ENCODE measurements at regions not wholly inside any gene's neighbourhood (a gene's known extent, or its start where the extent isn't known, plus 50 kb on each side); places are given as distances from the start of the nearest gene placed in this dataset.

DNA sequence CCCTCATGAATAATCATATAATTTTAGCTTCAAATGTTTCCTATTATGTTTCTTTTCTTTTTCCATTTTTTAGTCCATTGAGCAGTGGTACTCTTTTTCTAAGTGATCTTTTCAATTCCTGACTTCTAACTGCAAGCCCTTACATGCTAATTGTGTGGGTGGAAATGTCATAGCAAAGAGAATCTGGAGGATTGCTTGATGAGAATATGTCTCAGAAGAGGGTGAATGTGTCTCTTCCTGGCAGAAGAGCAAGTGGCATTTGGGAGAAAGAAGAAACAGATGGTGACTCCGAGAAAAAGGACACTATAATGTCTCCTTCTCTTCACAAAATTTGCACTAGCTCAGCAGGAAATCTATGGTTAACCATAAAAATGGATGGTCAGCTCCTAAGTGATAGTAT, 2320.0 kb downstream of the PCDH9 start:
- TF ChIP-seq, protein P1, sequence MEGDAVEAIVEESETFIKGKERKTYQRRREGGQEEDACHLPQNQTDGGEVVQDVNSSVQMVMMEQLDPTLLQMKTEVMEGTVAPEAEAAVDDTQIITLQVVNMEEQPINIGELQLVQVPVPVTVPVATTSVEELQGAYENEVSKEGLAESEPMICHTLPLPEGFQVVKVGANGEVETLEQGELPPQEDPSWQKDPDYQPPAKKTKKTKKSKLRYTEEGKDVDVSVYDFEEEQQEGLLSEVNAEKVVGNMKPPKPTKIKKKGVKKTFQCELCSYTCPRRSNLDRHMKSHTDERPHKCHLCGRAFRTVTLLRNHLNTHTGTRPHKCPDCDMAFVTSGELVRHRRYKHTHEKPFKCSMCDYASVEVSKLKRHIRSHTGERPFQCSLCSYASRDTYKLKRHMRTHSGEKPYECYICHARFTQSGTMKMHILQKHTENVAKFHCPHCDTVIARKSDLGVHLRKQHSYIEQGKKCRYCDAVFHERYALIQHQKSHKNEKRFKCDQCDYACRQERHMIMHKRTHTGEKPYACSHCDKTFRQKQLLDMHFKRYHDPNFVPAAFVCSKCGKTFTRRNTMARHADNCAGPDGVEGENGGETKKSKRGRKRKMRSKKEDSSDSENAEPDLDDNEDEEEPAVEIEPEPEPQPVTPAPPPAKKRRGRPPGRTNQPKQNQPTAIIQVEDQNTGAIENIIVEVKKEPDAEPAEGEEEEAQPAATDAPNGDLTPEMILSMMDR (IDR thresholded peaks at IDR 0.05): no peak
- TF ChIP-seq, protein P2, sequence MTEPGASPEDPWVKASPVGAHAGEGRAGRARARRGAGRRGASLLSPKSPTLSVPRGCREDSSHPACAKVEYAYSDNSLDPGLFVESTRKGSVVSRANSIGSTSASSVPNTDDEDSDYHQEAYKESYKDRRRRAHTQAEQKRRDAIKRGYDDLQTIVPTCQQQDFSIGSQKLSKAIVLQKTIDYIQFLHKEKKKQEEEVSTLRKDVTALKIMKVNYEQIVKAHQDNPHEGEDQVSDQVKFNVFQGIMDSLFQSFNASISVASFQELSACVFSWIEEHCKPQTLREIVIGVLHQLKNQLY (CRISPR knock-in tag; IDR thresholded peaks at IDR 0.05): no peak
- TF ChIP-seq, protein P3, sequence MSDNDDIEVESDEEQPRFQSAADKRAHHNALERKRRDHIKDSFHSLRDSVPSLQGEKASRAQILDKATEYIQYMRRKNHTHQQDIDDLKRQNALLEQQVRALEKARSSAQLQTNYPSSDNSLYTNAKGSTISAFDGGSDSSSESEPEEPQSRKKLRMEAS (CRISPR knock-in tag; IDR thresholded peaks at IDR 0.05): no peak
- TF ChIP-seq, protein P4, sequence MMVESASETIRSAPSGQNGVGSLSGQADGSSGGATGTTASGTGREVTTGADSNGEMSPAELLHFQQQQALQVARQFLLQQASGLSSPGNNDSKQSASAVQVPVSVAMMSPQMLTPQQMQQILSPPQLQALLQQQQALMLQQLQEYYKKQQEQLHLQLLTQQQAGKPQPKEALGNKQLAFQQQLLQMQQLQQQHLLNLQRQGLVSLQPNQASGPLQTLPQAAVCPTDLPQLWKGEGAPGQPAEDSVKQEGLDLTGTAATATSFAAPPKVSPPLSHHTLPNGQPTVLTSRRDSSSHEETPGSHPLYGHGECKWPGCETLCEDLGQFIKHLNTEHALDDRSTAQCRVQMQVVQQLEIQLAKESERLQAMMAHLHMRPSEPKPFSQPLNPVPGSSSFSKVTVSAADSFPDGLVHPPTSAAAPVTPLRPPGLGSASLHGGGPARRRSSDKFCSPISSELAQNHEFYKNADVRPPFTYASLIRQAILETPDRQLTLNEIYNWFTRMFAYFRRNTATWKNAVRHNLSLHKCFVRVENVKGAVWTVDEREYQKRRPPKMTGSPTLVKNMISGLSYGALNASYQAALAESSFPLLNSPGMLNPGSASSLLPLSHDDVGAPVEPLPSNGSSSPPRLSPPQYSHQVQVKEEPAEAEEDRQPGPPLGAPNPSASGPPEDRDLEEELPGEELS (CRISPR knock-in tag; IDR thresholded peaks at IDR 0.05): no peak
- TF ChIP-seq ZNF121 (CRISPR knock-in tag; IDR thresholded peaks at IDR 0.05) (no peak), E2F4 (CRISPR knock-in tag; IDR thresholded peaks at IDR 0.05; ENCODE audit: borderline replicate concordance, low read depth) (no peak), GRHL2 (CRISPR knock-in tag; IDR thresholded peaks at IDR 0.05; ENCODE audit: insufficient replicate concordance, severe bottlenecking) (no peak), NR1H2 (CRISPR knock-in tag; IDR thresholded peaks at IDR 0.05) (no peak), MYBL2 (CRISPR knock-in tag; IDR thresholded peaks at IDR 0.05) (no peak), FOXJ3 (CRISPR knock-in tag; IDR thresholded peaks at IDR 0.05; ENCODE audit: borderline replicate concordance) (no peak), GTF2I (CRISPR knock-in tag; conservative IDR thresholded peaks at IDR 0.05) (no peak), TEAD4 (CRISPR knock-in tag; IDR thresholded peaks at IDR 0.05) (no peak), E2F5 (CRISPR knock-in tag; IDR thresholded peaks at IDR 0.05) (no peak), ESRRA (CRISPR knock-in tag; IDR thresholded peaks at IDR 0.05; ENCODE audit: borderline replicate concordance) (no peak)
